Mesendoderm (in vitro differentiated cells): ENCODE measurements at regions not wholly inside any gene's neighbourhood (a gene's known extent, or its start where the extent isn't known, plus 50 kb on each side); places are given as distances from the start of the nearest gene placed in this dataset.

Experiments
- DNase-seq: peaks from one replicate; pipeline ENCODE4 v3.0.0; 2013
- H2AK5ac ChIP-seq: 2 replicates; pipeline ENCODE4 v1.6.1; 2013; ENCODE audit warnings: low read length, inconsistent platforms
- H2BK120ac ChIP-seq: 2 replicates; pipeline ENCODE4 v1.6.1; 2013; ENCODE audit warnings: low read depth, mild to moderate bottlenecking, low read length, moderate library complexity, mixed read lengths
- H2BK15ac ChIP-seq: replicated peaks from 2 replicates; pipeline ENCODE4 v1.6.1; 2013; ENCODE audit warnings: low read depth, mild to moderate bottlenecking, moderate library complexity
- H2BK5ac ChIP-seq: 2 replicates; pipeline ENCODE4 v1.6.1; 2013; ENCODE audit warnings: low read length, inconsistent platforms
- H3K18ac ChIP-seq: 2 replicates; pipeline ENCODE4 v1.6.1; 2013; ENCODE audit warnings: mild to moderate bottlenecking, low read length, mixed read lengths
- H3K23ac ChIP-seq: one replicate; pipeline ENCODE4 v1.6.1; 2013; ENCODE audit warnings: low read length
- H3K27ac ChIP-seq: 2 replicates; pipeline ENCODE4 v1.5.1; 2013; ENCODE audit warnings: low read depth, mild to moderate bottlenecking, inconsistent platforms, low read length, moderate library complexity
- H3K27me3 ChIP-seq: 2 replicates; pipeline ENCODE4 v1.6.1; 2013; ENCODE audit warnings: low read length, control low read depth, mild to moderate bottlenecking, inconsistent platforms; ENCODE audit not compliant: insufficient read depth, poor library complexity
- H3K36me3 ChIP-seq: 2 replicates; pipeline ENCODE4 v1.6.1; 2013; ENCODE audit warnings: low read length, inconsistent platforms; ENCODE audit not compliant: control insufficient read depth, insufficient read depth
- H3K4ac ChIP-seq: one replicate; pipeline ENCODE4 v1.6.1; 2013; ENCODE audit warnings: low read depth, mild to moderate bottlenecking, low read length, moderate library complexity
- H3K4me1 ChIP-seq: 2 replicates; pipeline ENCODE4 v1.6.1; 2013; ENCODE audit warnings: low read depth, low read length, inconsistent platforms; ENCODE audit not compliant: control insufficient read depth
- H3K4me2 ChIP-seq: 2 replicates; pipeline ENCODE4 v1.6.1; 2013; ENCODE audit warnings: low read length
- H3K4me3 ChIP-seq: 2 replicates; pipeline ENCODE4 v1.5.1; 2013; ENCODE audit warnings: mild to moderate bottlenecking, low read length
- H3K56ac ChIP-seq: one replicate; pipeline ENCODE4 v1.6.1; 2013; ENCODE audit warnings: low read length
- H3K79me1 ChIP-seq: 2 replicates; pipeline ENCODE4 v1.6.1; 2013; ENCODE audit warnings: low read length, inconsistent platforms
- H3K79me2 ChIP-seq: 2 replicates; pipeline ENCODE4 v1.6.1; 2013; ENCODE audit warnings: mild to moderate bottlenecking, low read length; ENCODE audit not compliant: control insufficient read depth, insufficient read depth
- H3K9ac ChIP-seq: 2 replicates; pipeline ENCODE4 v1.6.1; 2013; ENCODE audit warnings: low read length, inconsistent platforms
- H4K5ac ChIP-seq: one replicate; pipeline ENCODE4 v1.6.1; 2013; ENCODE audit warnings: low read length
- H4K8ac ChIP-seq: one replicate; pipeline ENCODE4 v1.6.1; 2013; ENCODE audit warnings: low read depth, mild to moderate bottlenecking, control low read depth, low read length, moderate library complexity
- WGBS: extraction: QIAGEN DNeasy Blood & Tissue Kit; methylation state at CpG from one replicate; pipeline ENCODE4 v1.1.7; 2013; ENCODE audit warnings: low lambda C conversion rate, missing lambda C conversion rate; ENCODE audit not compliant: insufficient coverage; ENCODE audit errors: extremely low coverage; 5-methylcytosine and 5-hydroxymethylcytosine counted together

DNA sequence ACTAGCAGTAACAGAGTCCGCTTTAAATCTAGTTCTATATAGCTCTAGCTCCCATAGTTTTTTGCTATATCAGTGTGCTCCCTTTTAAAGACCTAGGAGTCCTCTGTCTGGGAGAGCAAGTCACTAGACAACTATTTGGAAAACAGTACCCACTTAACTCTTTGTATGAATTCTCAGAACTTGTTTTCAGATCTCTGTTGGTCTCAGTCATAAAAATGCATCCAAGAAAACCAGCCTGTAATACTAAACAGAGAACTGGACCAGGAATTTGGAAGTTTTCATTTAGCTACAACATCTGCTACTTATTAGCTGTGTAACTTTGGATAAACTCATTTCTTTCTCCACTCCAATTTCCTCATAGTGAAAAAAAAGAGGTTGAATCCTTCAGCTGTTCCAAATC, 56.9 kb upstream of the C3orf49 start:
- Histone ChIP-seq H2BK5ac (no peak overlapping the region), H3K23ac (no peak overlapping the region), H3K36me3 (no peaks in the 10 kb centered on the region), H3K4me3 (no peak overlapping the region), H3K56ac (no peak overlapping the region), H2BK120ac (no peak overlapping the region), H4K5ac (no peak overlapping the region), H3K4me2 (no peak overlapping the region), H3K4ac (no peak overlapping the region), H3K79me2 (no peaks in the 10 kb centered on the region), H4K8ac (no peak overlapping the region), H2AK5ac (no peak overlapping the region), H3K27ac (no peak overlapping the region), H3K4me1 (no peaks in the 10 kb centered on the region), H3K79me1 (no peaks in the 10 kb centered on the region), H2BK15ac (no peak overlapping the region), H3K18ac (no peak overlapping the region), H3K27me3 (no peaks in the 10 kb centered on the region), H3K9ac (no peak overlapping the region)
- no CpG with 5 or more reads among the region's 1 CpG for WGBS
- DNase-seq = no peak

DNA sequence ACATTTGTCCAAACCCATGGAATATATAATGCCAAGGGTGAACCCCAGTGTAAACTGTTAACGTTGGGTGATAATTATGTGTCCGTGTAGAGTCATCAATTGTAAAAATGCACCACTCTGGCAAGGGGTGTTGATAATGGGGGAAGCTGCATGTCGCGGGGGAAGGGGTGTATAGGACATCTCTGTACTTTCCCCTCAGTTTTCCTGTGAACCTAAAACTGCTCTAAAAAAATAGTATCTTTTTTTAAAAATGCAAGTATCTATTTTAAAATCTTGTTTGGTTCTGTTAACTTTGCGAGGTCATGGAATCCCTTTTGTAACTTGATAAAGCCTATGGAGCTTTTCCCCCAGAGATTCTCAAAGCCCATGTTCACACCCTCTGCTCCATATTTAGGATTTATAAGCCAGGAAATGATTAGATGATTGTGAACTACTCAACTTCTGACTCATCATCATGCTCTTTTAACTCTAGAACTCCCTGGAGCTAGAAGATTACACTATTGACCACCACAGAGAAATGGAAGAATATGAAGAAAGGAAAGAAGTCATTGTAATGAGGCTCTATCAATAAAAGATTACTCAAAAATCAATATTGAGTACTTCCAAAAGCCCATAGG, 56.1 kb upstream of the C3orf49 start:
- Histone ChIP-seq H3K79me2 (no peaks in the 10 kb centered on the region), H2BK5ac (no peak overlapping the region), H2AK5ac (no peak overlapping the region), H3K36me3 (no peaks in the 10 kb centered on the region), H3K27ac (no peak overlapping the region), H3K79me1 (no peaks in the 10 kb centered on the region), H3K4ac (no peak overlapping the region), H3K4me2 (no peak overlapping the region), H3K56ac (no peak overlapping the region), H3K9ac (no peak overlapping the region), H3K27me3 (no peaks in the 10 kb centered on the region), H3K18ac (no peak overlapping the region), H4K5ac (no peak overlapping the region), H4K8ac (no peak overlapping the region), H3K4me1 (no peaks in the 10 kb centered on the region), H3K4me3 (no peak overlapping the region), H2BK15ac (no peak overlapping the region), H2BK120ac (no peak overlapping the region), H3K23ac (no peak overlapping the region)
- no CpG with 5 or more reads among the region's 5 CpGs for WGBS
- no peak for DNase-seq

DNA sequence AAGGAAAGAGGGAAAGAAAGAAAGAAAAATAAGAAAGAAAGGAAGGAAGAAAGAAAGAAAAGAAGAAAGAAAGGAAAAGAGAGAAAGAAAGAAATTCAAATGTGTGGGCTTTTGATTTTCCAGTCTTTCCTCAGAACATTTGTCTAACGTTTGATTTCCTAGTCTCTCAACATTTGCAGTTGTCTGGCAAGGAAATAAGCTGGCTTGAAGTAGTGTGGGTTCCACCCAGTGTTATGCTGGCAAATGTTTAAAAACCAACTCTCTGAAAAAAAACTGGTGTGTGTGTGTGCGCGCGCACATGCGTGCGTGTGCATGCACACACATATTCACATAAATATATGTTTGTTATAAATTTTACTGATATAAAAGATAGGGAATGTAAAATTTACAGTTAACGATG, 54.6 kb upstream of the C3orf49 start:
- H2AK5ac ChIP-seq = no peak overlapping the region
- H3K56ac ChIP-seq = no peak overlapping the region
- no peak overlapping the region for H2BK5ac ChIP-seq
- H4K5ac ChIP-seq = no peak overlapping the region
- no peak overlapping the region for H3K4ac ChIP-seq
- no peak overlapping the region for H3K18ac ChIP-seq
- H3K4me3 ChIP-seq = no peak overlapping the region
- no peak overlapping the region for H3K27ac ChIP-seq
- H3K79me1 ChIP-seq = no peaks in the 10 kb centered on the region
- WGBS = no CpG with 5 or more reads among the region's 7 CpGs
- H3K9ac ChIP-seq = no peak overlapping the region
- no peak overlapping the region for H3K23ac ChIP-seq
- H2BK15ac ChIP-seq = no peak overlapping the region
- no peak overlapping the region for H2BK120ac ChIP-seq
- no peak overlapping the region for H3K4me2 ChIP-seq
- H4K8ac ChIP-seq = no peak overlapping the region
- H3K36me3 ChIP-seq = no peaks in the 10 kb centered on the region
- H3K27me3 ChIP-seq = no peaks in the 10 kb centered on the region
- H3K4me1 ChIP-seq = no peaks in the 10 kb centered on the region
- H3K79me2 ChIP-seq = no peaks in the 10 kb centered on the region
- DNase-seq = no peak

DNA sequence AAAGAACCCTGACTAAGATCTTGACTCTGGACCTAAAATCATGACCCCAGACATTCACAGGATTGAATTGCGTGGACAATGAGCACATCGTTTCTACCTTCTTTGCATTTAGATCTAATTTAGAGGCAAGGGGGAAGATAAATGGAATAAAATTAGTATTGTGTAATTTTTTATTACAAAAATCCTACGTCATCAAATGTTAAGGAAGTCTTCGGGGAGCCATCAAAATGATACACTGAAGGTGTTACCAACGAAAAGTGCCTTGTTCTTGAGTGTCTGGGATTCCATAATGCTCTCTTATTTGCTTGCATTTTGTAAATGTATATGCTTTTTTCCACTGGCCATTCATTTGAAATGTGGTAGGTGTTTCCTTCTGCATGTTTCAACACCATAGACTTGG, 52.8 kb upstream of the C3orf49 start:
- no peak overlapping the region for H2AK5ac ChIP-seq
- H3K36me3 ChIP-seq = no peaks in the 10 kb centered on the region
- no peak overlapping the region for H3K23ac ChIP-seq
- DNase-seq = no peak
- H4K5ac ChIP-seq = no peak overlapping the region
- no peak overlapping the region for H4K8ac ChIP-seq
- no CpG with 5 or more reads among the region's 5 CpGs for WGBS
- no peak overlapping the region for H3K56ac ChIP-seq
- H3K18ac ChIP-seq = no peak overlapping the region
- H3K4me2 ChIP-seq = no peak overlapping the region
- H3K4me3 ChIP-seq = no peak overlapping the region
- H3K27me3 ChIP-seq = no peaks in the 10 kb centered on the region
- H3K4ac ChIP-seq = no peak overlapping the region
- no peaks in the 10 kb centered on the region for H3K79me1 ChIP-seq
- no peak overlapping the region for H2BK120ac ChIP-seq
- no peak overlapping the region for H2BK5ac ChIP-seq
- no peak overlapping the region for H2BK15ac ChIP-seq
- no peak overlapping the region for H3K27ac ChIP-seq
- no peak overlapping the region for H3K9ac ChIP-seq
- H3K79me2 ChIP-seq = no peaks in the 10 kb centered on the region
- no peaks in the 10 kb centered on the region for H3K4me1 ChIP-seq

DNA sequence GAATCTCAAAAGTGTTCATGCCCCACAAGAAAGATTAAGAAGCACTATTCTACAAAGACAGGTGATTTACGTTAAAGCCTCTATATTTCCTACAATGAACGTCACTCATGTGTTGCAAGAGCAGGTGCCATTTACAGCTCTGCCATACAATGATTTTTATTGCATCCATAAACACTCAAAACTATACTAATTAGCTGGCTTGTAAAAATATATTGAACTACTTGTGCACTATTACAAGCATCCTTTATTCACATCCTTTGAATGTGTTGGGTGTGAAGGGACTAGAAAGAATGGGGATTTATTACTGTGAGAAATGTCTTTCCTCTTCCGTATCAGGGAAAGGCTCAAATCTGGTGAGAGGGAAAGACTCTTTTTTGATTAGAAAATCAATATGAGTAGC, 50.7 kb upstream of the C3orf49 start:
- no peak overlapping the region for H3K9ac ChIP-seq
- H3K4ac ChIP-seq = no peak overlapping the region
- no peak for DNase-seq
- H3K36me3 ChIP-seq = no peaks in the 10 kb centered on the region
- H3K79me1 ChIP-seq = no peaks in the 10 kb centered on the region
- no peaks in the 10 kb centered on the region for H3K27me3 ChIP-seq
- no peak overlapping the region for H3K18ac ChIP-seq
- no peak overlapping the region for H3K27ac ChIP-seq
- H2BK120ac ChIP-seq = no peak overlapping the region
- H3K4me3 ChIP-seq = no peak overlapping the region
- H2AK5ac ChIP-seq = no peak overlapping the region
- no peak overlapping the region for H3K23ac ChIP-seq
- H3K4me2 ChIP-seq = no peak overlapping the region
- no peak overlapping the region for H3K56ac ChIP-seq
- H2BK5ac ChIP-seq = no peak overlapping the region
- H3K79me2 ChIP-seq = no peaks in the 10 kb centered on the region
- WGBS = no CpG with 5 or more reads among the region's 3 CpGs
- H3K4me1 ChIP-seq = no peaks in the 10 kb centered on the region
- no peak overlapping the region for H4K5ac ChIP-seq
- no peak overlapping the region for H4K8ac ChIP-seq
- H2BK15ac ChIP-seq = no peak overlapping the region

DNA sequence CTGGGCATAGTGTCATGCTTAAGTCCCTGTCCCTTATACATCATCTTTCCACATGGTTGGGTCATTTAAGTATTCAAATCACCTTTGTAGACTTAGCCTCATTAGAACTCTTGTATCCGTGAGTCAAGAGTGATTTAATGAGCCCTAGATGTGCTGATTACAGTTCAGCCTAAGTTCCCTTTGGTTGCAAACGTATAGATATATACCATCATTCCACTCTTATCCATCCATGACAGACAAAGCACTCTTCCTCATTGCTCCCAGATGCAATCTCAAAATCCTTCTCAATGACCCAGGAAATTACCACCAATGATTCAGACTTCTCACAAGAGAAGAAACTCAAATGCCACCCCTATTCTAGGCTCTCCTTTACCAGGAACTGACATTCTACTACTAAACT, 50.2 kb upstream of the C3orf49 start:
- H3K79me1 ChIP-seq = no peaks in the 10 kb centered on the region
- no peaks in the 10 kb centered on the region for H3K4me1 ChIP-seq
- no peak overlapping the region for H3K4me2 ChIP-seq
- no peak overlapping the region for H2BK15ac ChIP-seq
- no peak overlapping the region for H3K18ac ChIP-seq
- H3K9ac ChIP-seq = no peak overlapping the region
- H3K56ac ChIP-seq = no peak overlapping the region
- H3K4ac ChIP-seq = no peak overlapping the region
- H3K23ac ChIP-seq = no peak overlapping the region
- H3K27me3 ChIP-seq = no peaks in the 10 kb centered on the region
- no peak overlapping the region for H3K27ac ChIP-seq
- H2BK120ac ChIP-seq = no peak overlapping the region
- no peak overlapping the region for H2AK5ac ChIP-seq
- no peaks in the 10 kb centered on the region for H3K36me3 ChIP-seq
- H4K8ac ChIP-seq = no peak overlapping the region
- no CpG with 5 or more reads among the region's 2 CpGs for WGBS
- DNase-seq = no peak
- H4K5ac ChIP-seq = no peak overlapping the region
- no peak overlapping the region for H3K4me3 ChIP-seq
- H3K79me2 ChIP-seq = no peaks in the 10 kb centered on the region
- no peak overlapping the region for H2BK5ac ChIP-seq
